ENCODE measurements at regions not wholly inside any gene's neighbourhood (a gene's known extent, or its start where the extent isn't known, plus 50 kb on each side); places are given as distances from the start of the nearest gene placed in this dataset.
"Not testable (repeated sequence)": the region's sequence is repeated elsewhere in the genome, so short reads cannot be mapped to it uniquely, and the experiment has no call there.

DNA sequence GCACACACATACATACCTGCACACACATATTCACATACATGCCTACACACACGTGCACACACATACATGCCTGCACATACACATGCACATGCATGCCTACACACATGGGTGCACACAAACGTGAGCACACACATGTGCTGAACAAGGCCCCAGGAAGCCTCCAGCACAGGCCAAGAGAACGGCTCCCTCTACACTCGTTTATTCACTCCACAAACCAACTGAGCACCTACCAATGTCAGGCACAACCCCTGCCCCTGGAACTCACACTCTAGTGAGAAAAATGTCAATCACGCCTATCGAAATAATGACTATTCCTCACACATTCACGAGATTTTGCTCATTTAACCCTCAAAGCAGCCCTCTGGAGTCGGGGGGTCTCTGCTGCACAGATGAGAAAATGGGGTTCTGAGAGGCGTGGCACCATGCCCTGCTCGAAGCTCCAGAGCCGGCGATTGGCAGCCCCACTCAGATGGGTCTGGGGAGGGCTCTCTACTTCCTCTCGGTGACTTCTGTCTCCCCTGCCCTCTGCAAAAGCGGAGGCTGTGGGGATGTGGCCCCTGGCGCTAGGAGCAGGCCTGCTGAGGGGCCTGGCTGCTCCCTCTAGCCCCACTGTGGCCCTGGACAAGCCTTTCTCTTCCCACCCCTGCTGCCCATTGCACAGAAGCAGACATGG is 90.2 kb upstream of the RUNX3 start:
- Mint-ChIP-seq H3K27ac (peak overlapping the region; percentile 88 to 100 (median 98)), H3K4me1 (peaks cover 63 to 72% of the 10 kb centered on the region in 2 donors), H3K4me3 (peak overlapping the region in 3 of 5 donors; percentile 6 to 58 (median 33)), H3K27me3 (ENCODE audit: low read depth in 3 of 3) (peaks cover 7 to 16% (median 7%) of the 10 kb centered on the region in 3 donors), H3K36me3 (no peaks in the 10 kb centered on the region), H3K9me3 (no peaks in the 10 kb centered on the region)
- no peak for DNase-seq

- peaks cover 55 to 65% of the 10 kb centered on the region in 2 donors for H3K4me1 Mint-ChIP-seq
- H3K4me3 Mint-ChIP-seq, result peak overlapping the region in 3 of 5 donors; percentile 6 to 58 (median 33)
Observed at GRCh38 chr1:25019337-25020172, 89.5 kb upstream of the RUNX3 start.

DNA sequence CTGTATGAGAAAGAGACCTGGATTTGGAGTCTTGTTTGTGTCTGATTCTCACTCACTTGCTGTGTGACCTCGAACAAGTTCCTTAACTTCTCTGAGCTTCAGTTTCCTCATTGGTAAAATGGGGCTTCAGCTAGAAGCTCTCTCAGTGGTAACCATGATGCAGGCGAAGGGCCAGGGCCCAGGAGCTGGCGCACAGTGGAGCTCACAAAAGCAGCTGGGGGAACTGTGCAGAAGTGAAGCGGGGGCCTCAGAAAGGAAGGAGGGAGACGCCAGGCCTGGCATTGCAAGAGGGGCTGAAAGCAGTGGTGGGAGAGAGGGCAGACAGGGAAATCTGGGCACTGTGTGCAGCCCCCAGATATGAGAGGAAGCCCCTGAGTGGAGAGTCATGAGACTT is 88.9 kb upstream of the RUNX3 start:
- no peak for DNase-seq
- Mint-ChIP-seq H3K27me3 (ENCODE audit: low read depth in 3 of 3) (peaks cover 5 to 16% (median 7%) of the 10 kb centered on the region in 3 donors), H3K4me1 (peaks cover 49 to 59% of the 10 kb centered on the region in 2 donors), H3K36me3 (no peaks in the 10 kb centered on the region), H3K4me3 (no peak overlapping the region), H3K9me3 (no peaks in the 10 kb centered on the region), H3K27ac (peak overlapping the region in 3 of 6 donors; percentile 42 to 82 (median 80))

More at GRCh38 chr1:25019337-25020172, 89.5 kb upstream of the RUNX3 start:
- no peak for DNase-seq
- peak overlapping the region; percentile 86 to 100 (median 92) for H3K27ac Mint-ChIP-seq
- H3K27me3 Mint-ChIP-seq (ENCODE audit: low read depth in 3 of 3), result peaks cover 5 to 16% (median 7%) of the 10 kb centered on the region in 3 donors
- H3K9me3 Mint-ChIP-seq, result no peaks in the 10 kb centered on the region
- no peaks in the 10 kb centered on the region for H3K36me3 Mint-ChIP-seq

- peaks cover 42 to 52% of the 10 kb centered on the region in 2 donors for H3K4me1 Mint-ChIP-seq
- DNase-seq, result no peak
- H3K27me3 Mint-ChIP-seq (ENCODE audit: low read depth in 3 of 3), result peaks cover 5 to 16% (median 7%) of the 10 kb centered on the region in 3 donors
- H3K4me3 Mint-ChIP-seq, result no peak overlapping the region
- peak overlapping the region in 4 of 6 donors; percentile 20 to 81 (median 75) for H3K27ac Mint-ChIP-seq
- H3K36me3 Mint-ChIP-seq, result no peaks in the 10 kb centered on the region
- H3K9me3 Mint-ChIP-seq, result no peaks in the 10 kb centered on the region
Observed at GRCh38 chr1:25018110-25018735, 88.1 kb upstream of the RUNX3 start.

DNA sequence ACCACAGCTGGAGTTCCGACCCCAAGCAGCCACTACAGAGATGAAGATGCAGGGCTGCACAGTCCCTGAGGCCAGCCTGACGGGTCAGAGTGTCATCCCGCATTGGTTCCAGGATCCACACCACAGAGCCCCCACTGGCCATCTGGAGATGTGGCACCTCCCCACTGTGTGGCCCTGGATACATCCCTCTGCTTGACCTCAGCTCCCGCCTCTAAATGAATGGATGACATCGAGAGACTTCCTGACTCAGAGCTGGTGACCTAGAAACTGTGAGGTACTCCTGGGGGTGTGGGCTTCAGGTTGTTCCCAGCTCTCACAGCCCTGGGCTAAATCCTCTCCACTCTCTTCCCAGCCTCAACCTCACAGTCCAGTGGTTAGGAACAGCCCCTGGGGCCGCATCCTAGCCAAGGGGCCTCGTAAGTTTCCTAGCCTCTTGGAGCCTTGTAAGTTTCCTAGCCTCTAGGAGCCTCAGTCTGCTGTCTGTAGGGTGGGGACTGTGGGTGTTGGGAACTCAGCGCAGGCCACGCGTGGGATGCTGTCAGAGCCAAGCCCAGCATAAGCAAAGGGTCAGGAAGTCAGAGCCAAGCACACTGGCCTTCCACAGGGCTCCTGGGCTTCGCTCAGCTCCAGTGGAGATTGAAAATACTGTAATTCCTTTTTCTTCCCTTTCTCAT is 87.5 kb upstream of the RUNX3 start:
- H3K4me3 Mint-ChIP-seq, result no peak overlapping the region
- no peak for DNase-seq
- H3K9me3 Mint-ChIP-seq, result no peaks in the 10 kb centered on the region
- no peaks in the 10 kb centered on the region for H3K36me3 Mint-ChIP-seq
- peak overlapping the region in 4 of 6 donors; percentile 20 to 81 (median 75) for H3K27ac Mint-ChIP-seq
- H3K4me1 Mint-ChIP-seq, result peaks cover 38 to 45% of the 10 kb centered on the region in 2 donors
- H3K27me3 Mint-ChIP-seq (ENCODE audit: low read depth in 3 of 3), result peaks cover 2 to 12% (median 4%) of the 10 kb centered on the region in 3 donors

GRCh38 chr1:25012966-25013962 is 83.2 kb upstream of the RUNX3 start:
- Mint-ChIP-seq H3K27ac (peak overlapping the region in 1 of 6 donors; percentile 6), H3K36me3 (no peaks in the 10 kb centered on the region), H3K4me1 (peaks cover 22 to 26% of the 10 kb centered on the region in 2 donors), H3K4me3 (no peak overlapping the region), H3K27me3 (ENCODE audit: low read depth in 3 of 3) (peaks cover 0 to 4% (median 0%) of the 10 kb centered on the region in 3 donors), H3K9me3 (no peaks in the 10 kb centered on the region)
- DNase-seq, result no peak

DNA sequence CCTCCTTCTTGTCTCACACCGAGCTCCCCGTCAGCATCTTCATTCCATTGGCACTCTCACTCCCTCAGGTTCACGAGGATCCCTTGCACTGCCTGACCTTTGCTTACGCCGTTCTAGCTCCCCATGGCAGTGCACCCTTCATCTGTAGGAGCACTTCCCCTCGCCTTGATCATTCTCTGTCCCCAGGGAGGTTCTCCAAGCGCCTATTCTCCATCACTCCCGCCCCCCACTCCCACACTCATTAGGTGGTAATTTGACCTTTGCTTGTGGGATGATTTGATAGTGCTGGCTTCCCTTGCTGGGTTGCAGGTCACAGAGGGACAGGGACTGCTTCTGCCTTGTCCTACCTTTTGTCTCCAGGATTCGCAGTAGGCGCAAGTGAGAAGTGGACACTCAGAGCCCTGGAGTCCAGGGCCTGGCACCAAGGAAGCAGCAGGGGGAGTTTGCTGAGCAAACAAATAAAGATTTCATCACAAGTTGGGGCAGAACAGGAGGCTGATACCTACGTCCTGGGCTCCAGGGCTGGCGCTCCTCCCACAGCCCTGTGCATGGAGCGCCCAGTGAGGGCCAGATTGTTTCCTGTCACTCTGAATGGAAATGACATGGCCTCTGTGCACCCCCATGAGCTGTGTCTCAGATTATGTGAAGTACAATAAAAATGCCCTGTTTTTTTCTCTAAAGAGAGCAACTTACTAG is 82.0 kb upstream of the RUNX3 start:
- DNase-seq, result no peak
- H3K27me3 Mint-ChIP-seq (ENCODE audit: low read depth in 3 of 3), result peaks cover 1 to 9% (median 2%) of the 10 kb centered on the region in 3 donors
- H3K36me3 Mint-ChIP-seq, result no peaks in the 10 kb centered on the region
- H3K9me3 Mint-ChIP-seq, result no peaks in the 10 kb centered on the region
- H3K4me1 Mint-ChIP-seq, result peaks cover 29 to 34% of the 10 kb centered on the region in 2 donors
- H3K27ac Mint-ChIP-seq, result peak overlapping the region in 3 of 6 donors; percentile 6 to 47 (median 45)
- H3K4me3 Mint-ChIP-seq, result no peak overlapping the region

GRCh38 chr1:25011275-25011674 is 81.2 kb upstream of the RUNX3 start:
- Mint-ChIP-seq H3K9me3 (no peaks in the 10 kb centered on the region), H3K4me1 (peaks cover 37 to 42% of the 10 kb centered on the region in 2 donors), H3K27me3 (ENCODE audit: low read depth in 3 of 3) (peaks cover 2 to 13% (median 3%) of the 10 kb centered on the region in 3 donors), H3K27ac (no peak overlapping the region), H3K4me3 (no peak overlapping the region), H3K36me3 (no peaks in the 10 kb centered on the region)
- no peak for DNase-seq

GRCh38 chr1:25009671-25010262 is 79.7 kb upstream of the RUNX3 start:
- peak overlapping the region in 1 of 5 donors; percentile 30 for H3K4me3 Mint-ChIP-seq
- peak overlapping the region in 1 of 6 donors; percentile 16 for H3K27ac Mint-ChIP-seq
- DNase-seq, result no peak
- peaks cover 2 to 13% (median 5%) of the 10 kb centered on the region in 3 donors for H3K27me3 Mint-ChIP-seq (ENCODE audit: low read depth in 3 of 3)
- peaks cover 43 to 47% of the 10 kb centered on the region in 2 donors for H3K4me1 Mint-ChIP-seq
- no peaks in the 10 kb centered on the region for H3K36me3 Mint-ChIP-seq
- H3K9me3 Mint-ChIP-seq, result no peaks in the 10 kb centered on the region

DNA sequence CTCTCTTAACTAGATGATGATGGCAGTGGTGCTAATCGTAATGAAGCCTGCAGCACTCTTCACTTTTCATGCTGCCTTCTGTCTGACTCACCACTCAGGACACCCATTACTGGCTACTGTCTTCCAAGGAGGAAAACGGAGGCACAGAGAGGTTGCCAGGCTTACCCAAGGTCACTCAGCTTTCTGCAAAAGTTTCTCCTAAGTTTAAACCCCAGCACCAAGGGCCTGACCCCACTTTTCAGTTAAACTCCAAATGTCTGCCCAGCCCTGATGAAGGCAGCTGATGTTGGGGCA is 78.1 kb upstream of the RUNX3 start:
- DNase-seq, result no peak
- H3K4me3 Mint-ChIP-seq, result peak overlapping the region in 4 of 5 donors; percentile 51 to 59 (median 56)
- peak overlapping the region in 2 of 6 donors; percentile 32 to 69 for H3K27ac Mint-ChIP-seq
- H3K4me1 Mint-ChIP-seq, result peaks cover 53 to 61% of the 10 kb centered on the region in 2 donors
- H3K27me3 Mint-ChIP-seq (ENCODE audit: low read depth in 3 of 3), result peaks cover 2 to 15% (median 5%) of the 10 kb centered on the region in 3 donors
- no peaks in the 10 kb centered on the region for H3K36me3 Mint-ChIP-seq
- H3K9me3 Mint-ChIP-seq, result no peaks in the 10 kb centered on the region

- H3K4me1 Mint-ChIP-seq, result peaks cover 53 to 58% of the 10 kb centered on the region in 2 donors
- not testable (repeated sequence) for DNase-seq, H3K9me3 Mint-ChIP-seq, H3K36me3 Mint-ChIP-seq
- H3K27me3 Mint-ChIP-seq (ENCODE audit: low read depth in 3 of 3), result peaks cover 2 to 13% (median 5%) of the 10 kb centered on the region in 3 donors
- H3K4me3 Mint-ChIP-seq, result peak overlapping the region; percentile 42 to 59 (median 54)
- peak overlapping the region in 4 of 6 donors; percentile 23 to 87 (median 71) for H3K27ac Mint-ChIP-seq
Observed at GRCh38 chr1:25007390-25008191, 77.5 kb upstream of the RUNX3 start.
